GM12878 (cell line): ENCODE measurements at regions not wholly inside any gene's neighbourhood (a gene's known extent, or its start where the extent isn't known, plus 50 kb on each side); places are given as distances from the start of the nearest gene placed in this dataset.

Experiments
- ATF2 ChIP-seq: IDR thresholded peaks from 2 replicates; pipeline ENCODE4 v1.6.1; 2012; ENCODE audit warnings: low read length, inconsistent platforms
- BHLHE40 ChIP-seq, 2 experiments: fragments of 450-650 bp in 1 of 2; IDR thresholded peaks; 2 replicates each; pipeline ENCODE4 v1.6.1; 2011 to 2017; ENCODE audit warnings: low read depth in 2 of 2, borderline replicate concordance in 1 of 2, improper control_type of control experiment in 1 of 2, low read length in 1 of 2, mild to moderate bottlenecking in 1 of 2
- CTCF ChIP-seq, 3 experiments: IDR thresholded peaks in 2 of 3; conservative IDR thresholded peaks in 1 of 3; 2 replicates each; pipeline ENCODE4 v1.5.1; 2011; ENCODE audit warnings: low read depth in 3 of 3, low read length in 3 of 3, mild to moderate bottlenecking in 3 of 3, control low read depth in 2 of 3, moderate library complexity in 2 of 3, inconsistent platforms in 1 of 3, mixed read lengths in 1 of 3; ENCODE audit not compliant: control insufficient read depth in 2 of 3, insufficient read depth in 1 of 3; ENCODE audit errors: extremely low read depth in 1 of 3
- ESRRA ChIP-seq: IDR thresholded peaks from 2 replicates; pipeline ENCODE4 v1.6.1; 2012; ENCODE audit warnings: mild to moderate bottlenecking, low read length, improper control_type of control experiment
- GABPA ChIP-seq: IDR thresholded peaks from 2 replicates; pipeline ENCODE4 v1.6.1; 2014; ENCODE audit warnings: antibody characterized with exemption, low read depth, mild to moderate bottlenecking, inconsistent platforms
- JUND ChIP-seq: IDR thresholded peaks from 2 replicates; pipeline ENCODE4 v1.6.1; 2012; ENCODE audit warnings: low read depth, mild to moderate bottlenecking, low read length, improper control_type of control experiment, moderate library complexity
- NR2C2 ChIP-seq: IDR thresholded peaks from 2 replicates; pipeline ENCODE4 v1.6.1; 2011; ENCODE audit warnings: borderline replicate concordance, low read depth; ENCODE audit not compliant: control insufficient read depth, insufficient read length
- POLR2A ChIP-seq: IDR thresholded peaks from 2 replicates; pipeline ENCODE4 v1.6.1; 2011; ENCODE audit warnings: low read depth, mild to moderate bottlenecking, low read length
- RCOR1 ChIP-seq: conservative IDR thresholded peaks from 2 replicates; pipeline ENCODE4 v1.6.1; 2012; ENCODE audit warnings: low read depth, low read length, improper control_type of control experiment
- SIN3A ChIP-seq: IDR thresholded peaks from 2 replicates; pipeline ENCODE4 v1.6.1; 2012; ENCODE audit warnings: low read depth, low read length, improper control_type of control experiment
- SP1 ChIP-seq: IDR thresholded peaks from one replicate; pipeline ENCODE4 v1.6.1; 2011; ENCODE audit warnings: low read depth, low read length
- ZZZ3 ChIP-seq: IDR thresholded peaks from 2 replicates; pipeline ENCODE4 v1.6.1; 2011; ENCODE audit warnings: low read depth; ENCODE audit not compliant: control insufficient read depth, insufficient read length
- TF ChIP-seq, protein P1 (sequence below): IDR thresholded peaks from 2 replicates; pipeline ENCODE4 v1.6.1; 2012; ENCODE audit warnings: mild to moderate bottlenecking, low read depth, low read length
- TF ChIP-seq, protein P2 (sequence below): IDR thresholded peaks from 2 replicates; pipeline ENCODE4 v1.6.1; 2012; ENCODE audit warnings: low read depth, low read length, improper control_type of control experiment

DNA sequence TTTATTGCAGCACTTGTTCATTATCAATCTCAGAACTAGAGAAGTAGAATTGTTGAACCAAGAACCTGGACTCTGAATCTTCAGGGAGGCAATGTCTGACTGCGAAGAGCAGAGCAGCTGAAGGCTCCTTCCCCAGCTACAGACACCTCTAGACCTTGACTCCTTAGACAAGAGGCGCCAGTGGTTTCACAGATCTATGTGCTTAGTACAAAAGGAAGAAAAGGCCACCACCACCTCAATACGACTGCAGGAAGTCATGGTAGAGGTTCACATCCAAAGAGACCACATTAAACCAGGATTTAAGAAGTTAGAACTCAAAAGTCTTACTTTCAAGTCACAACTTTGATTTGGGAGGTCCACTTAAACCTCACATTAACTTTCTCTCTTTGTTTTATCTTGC, 158.1 kb upstream of the VRK2 start:
- TF ChIP-seq ATF2 (no peak), SIN3A (no peak), CTCF (IDR thresholded peaks at IDR 0.05 in 2 of 3, conservative IDR thresholded peaks at IDR 0.05 in 1 of 3; ENCODE audit: control insufficient read depth in 2 of 3, extremely low read depth in 1 of 3, insufficient read depth in 1 of 3, low read depth in 3 of 3, low read length in 3 of 3) (no peak), JUND (no peak), ZZZ3 (no peak), RCOR1 (no peak), SP1 (no peak), BHLHE40 (IDR thresholded peaks at IDR 0.05; ENCODE audit: borderline replicate concordance in 1 of 2, low read depth in 2 of 2, low read length in 1 of 2) (no peak), NR2C2 (no peak), GABPA (no peak), POLR2A (no peak), ESRRA (no peak)
- TF ChIP-seq, protein P1, sequence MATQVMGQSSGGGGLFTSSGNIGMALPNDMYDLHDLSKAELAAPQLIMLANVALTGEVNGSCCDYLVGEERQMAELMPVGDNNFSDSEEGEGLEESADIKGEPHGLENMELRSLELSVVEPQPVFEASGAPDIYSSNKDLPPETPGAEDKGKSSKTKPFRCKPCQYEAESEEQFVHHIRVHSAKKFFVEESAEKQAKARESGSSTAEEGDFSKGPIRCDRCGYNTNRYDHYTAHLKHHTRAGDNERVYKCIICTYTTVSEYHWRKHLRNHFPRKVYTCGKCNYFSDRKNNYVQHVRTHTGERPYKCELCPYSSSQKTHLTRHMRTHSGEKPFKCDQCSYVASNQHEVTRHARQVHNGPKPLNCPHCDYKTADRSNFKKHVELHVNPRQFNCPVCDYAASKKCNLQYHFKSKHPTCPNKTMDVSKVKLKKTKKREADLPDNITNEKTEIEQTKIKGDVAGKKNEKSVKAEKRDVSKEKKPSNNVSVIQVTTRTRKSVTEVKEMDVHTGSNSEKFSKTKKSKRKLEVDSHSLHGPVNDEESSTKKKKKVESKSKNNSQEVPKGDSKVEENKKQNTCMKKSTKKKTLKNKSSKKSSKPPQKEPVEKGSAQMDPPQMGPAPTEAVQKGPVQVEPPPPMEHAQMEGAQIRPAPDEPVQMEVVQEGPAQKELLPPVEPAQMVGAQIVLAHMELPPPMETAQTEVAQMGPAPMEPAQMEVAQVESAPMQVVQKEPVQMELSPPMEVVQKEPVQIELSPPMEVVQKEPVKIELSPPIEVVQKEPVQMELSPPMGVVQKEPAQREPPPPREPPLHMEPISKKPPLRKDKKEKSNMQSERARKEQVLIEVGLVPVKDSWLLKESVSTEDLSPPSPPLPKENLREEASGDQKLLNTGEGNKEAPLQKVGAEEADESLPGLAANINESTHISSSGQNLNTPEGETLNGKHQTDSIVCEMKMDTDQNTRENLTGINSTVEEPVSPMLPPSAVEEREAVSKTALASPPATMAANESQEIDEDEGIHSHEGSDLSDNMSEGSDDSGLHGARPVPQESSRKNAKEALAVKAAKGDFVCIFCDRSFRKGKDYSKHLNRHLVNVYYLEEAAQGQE, result no peak
- TF ChIP-seq, protein P2, sequence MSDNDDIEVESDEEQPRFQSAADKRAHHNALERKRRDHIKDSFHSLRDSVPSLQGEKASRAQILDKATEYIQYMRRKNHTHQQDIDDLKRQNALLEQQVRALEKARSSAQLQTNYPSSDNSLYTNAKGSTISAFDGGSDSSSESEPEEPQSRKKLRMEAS, result no peak
